SIG-M5 treated with dmso at 0.1 percent for 504 hours (cell line): ENCODE measurements at regions not wholly inside any gene's neighbourhood (a gene's known extent, or its start where the extent isn't known, plus 50 kb on each side); places are given as distances from the start of the nearest gene placed in this dataset.
"Not testable (repeated sequence)": the region's sequence is repeated elsewhere in the genome, so short reads cannot be mapped to it uniquely, and the experiment has no call there.

Experiments
- DNase-seq: peaks from one replicate; lab custom pipeline; 2025; ENCODE audit not compliant: unreplicated experiment; lab: John Stamatoyannopoulos, UW

- DNase-seq: no peak
Measured at GRCh38 chr16:80092681-80093080, 448.1 kb upstream of the DYNLRB2 start.

- DNase-seq: not testable (repeated sequence)
Measured at GRCh38 chr16:80091453-80091852, 449.3 kb upstream of the DYNLRB2 start.

- DNase-seq: no peak
Measured at GRCh38 chr16:80085606-80086005, 455.2 kb upstream of the DYNLRB2 start.

- peak; percentile 22 for DNase-seq
Measured at GRCh38 chr16:80084614-80085013, 456.2 kb upstream of the DYNLRB2 start.

GRCh38 chr16:80084163-80084562 is 456.6 kb upstream of the DYNLRB2 start:
- no peak for DNase-seq

- no peak for DNase-seq
Measured at GRCh38 chr16:80082906-80083305, 457.9 kb upstream of the DYNLRB2 start.

GRCh38 chr16:80081846-80082245 is 458.9 kb upstream of the DYNLRB2 start:
- no peak for DNase-seq

- DNase-seq: no peak
Measured at GRCh38 chr16:80080287-80080851, 460.4 kb upstream of the DYNLRB2 start.

GRCh38 chr16:80079072-80079471 is 461.7 kb upstream of the DYNLRB2 start:
- no peak for DNase-seq

GRCh38 chr16:80077696-80078095 is 463.1 kb upstream of the DYNLRB2 start:
- DNase-seq: no peak

- no peak for DNase-seq
Measured at GRCh38 chr16:80074329-80074728, 466.5 kb upstream of the DYNLRB2 start.

- no peak for DNase-seq
Measured at GRCh38 chr16:80071964-80072456, 468.8 kb upstream of the DYNLRB2 start.

GRCh38 chr16:80066805-80067580 is 466.5 kb upstream of the MAF start:
- no peak for DNase-seq

GRCh38 chr16:80065541-80065940 is 465.0 kb upstream of the MAF start:
- peak; percentile 9 for DNase-seq

GRCh38 chr16:80063713-80064069 is 463.2 kb upstream of the MAF start:
- no peak for DNase-seq

GRCh38 chr16:80063031-80063712 is 462.6 kb upstream of the MAF start:
- no peak for DNase-seq

GRCh38 chr16:80062361-80063030 is 462.0 kb upstream of the MAF start:
- DNase-seq: no peak

GRCh38 chr16:80060470-80060869 is 459.9 kb upstream of the MAF start:
- no peak for DNase-seq

GRCh38 chr16:80059836-80060235 is 459.3 kb upstream of the MAF start:
- no peak for DNase-seq

GRCh38 chr16:80058214-80058613 is 457.7 kb upstream of the MAF start:
- DNase-seq: no peak

- DNase-seq: no peak
Measured at GRCh38 chr16:80056324-80056723, 455.8 kb upstream of the MAF start.

- no peak for DNase-seq
Measured at GRCh38 chr16:80055831-80056230, 455.3 kb upstream of the MAF start.
